NCI-H2107 treated with DMSO at 0.1 percent for 48 hours (cell line): ENCODE measurements at regions not wholly inside any gene's neighbourhood (a gene's known extent, or its start where the extent isn't known, plus 50 kb on each side); places are given as distances from the start of the nearest gene placed in this dataset.
A peak's percentile ranks its signal among the peaks of the same experiment; 100 is the strongest.
"Not testable (repeated sequence)": the region's sequence is repeated elsewhere in the genome, so short reads cannot be mapped to it uniquely, and the experiment has no call there.

Experiments used
- DNase-seq: peaks from one replicate; lab custom pipeline; 2025; ENCODE audit not compliant: unreplicated experiment; lab: John Stamatoyannopoulos, UW

DNA sequence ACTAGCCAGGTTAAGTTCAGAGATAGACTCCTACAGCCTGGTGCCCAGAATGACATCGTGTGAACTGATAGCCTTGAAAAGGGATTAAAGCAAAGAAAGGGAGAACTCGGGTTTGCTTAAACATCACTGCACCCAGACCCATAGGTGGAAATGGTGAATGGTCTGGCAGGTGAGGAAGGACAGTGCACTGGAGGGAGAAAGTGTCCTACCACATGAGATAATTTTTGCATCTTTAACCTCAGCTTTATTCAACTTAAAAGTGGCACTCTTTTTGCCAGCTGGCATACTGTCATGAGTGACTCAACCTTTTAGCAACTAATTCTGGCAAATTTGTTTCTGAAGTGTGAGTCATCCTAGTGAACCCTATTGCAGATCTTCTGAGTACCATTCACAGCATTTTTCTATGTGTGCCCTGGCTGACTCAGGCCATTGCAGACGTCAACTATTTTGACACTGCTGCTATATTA lies 53.0 kb upstream of the DAPP1 start:
- DNase-seq = no peak

DNA sequence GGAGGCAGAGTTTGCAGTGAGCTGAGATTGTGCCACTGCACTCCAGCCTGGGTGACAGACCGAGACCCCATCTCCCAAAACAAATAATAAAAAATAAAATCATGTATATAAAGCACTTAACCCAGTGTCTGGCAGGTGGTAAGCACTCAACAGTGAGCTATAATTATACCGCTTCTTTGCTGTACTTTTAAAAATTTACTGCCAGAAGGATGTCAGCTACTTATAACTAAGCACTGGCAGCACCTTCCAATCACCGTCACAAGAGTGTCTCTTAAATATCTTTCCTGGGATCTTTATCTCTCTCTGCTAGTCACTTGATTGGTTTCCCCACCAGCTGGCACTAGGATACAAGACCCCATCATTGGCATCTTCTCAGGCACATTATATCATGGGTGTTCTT lies 53.9 kb upstream of the DAPP1 start:
- DNase-seq = peak; percentile 7

- no peak for DNase-seq
Measured at GRCh38 chr4:99759988-99760387, 56.6 kb upstream of the DAPP1 start.

- no peak for DNase-seq
Measured at GRCh38 chr4:99759346-99759984, 57.2 kb upstream of the DAPP1 start.

DNA sequence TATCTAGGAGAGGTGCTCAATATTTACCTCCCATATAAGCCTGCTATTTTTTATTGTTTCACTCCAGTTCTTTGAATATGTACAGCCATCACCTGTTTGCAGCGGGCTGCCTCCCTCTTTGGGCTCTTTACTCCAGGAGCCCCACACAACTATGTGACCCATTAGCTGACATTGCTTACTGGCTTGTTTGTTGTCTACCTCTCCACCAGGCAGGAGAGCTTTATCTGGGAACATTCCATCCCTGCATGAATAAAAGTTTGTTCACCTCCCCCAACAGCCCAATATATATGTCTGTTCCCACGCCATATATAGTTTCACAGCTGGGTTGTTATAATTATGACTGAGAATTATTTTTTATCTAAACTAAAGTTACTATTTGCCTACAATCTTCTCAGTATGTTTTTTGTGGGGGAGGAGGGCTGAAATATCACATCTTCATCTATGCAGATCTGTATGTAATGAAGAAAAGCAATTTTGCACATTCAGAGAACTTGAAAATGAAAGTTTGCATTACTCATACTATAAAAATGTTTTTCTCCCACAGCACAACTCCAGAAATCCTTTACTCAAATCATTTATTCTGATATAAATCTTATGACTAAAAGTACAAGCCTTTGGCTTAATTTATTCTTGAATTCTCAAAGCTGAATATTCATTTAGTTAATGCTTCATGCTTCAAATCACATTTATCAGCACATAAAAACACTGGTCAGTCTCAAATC lies 61.2 kb upstream of the DAPP1 start:
- peak; percentile 74 for DNase-seq

DNA sequence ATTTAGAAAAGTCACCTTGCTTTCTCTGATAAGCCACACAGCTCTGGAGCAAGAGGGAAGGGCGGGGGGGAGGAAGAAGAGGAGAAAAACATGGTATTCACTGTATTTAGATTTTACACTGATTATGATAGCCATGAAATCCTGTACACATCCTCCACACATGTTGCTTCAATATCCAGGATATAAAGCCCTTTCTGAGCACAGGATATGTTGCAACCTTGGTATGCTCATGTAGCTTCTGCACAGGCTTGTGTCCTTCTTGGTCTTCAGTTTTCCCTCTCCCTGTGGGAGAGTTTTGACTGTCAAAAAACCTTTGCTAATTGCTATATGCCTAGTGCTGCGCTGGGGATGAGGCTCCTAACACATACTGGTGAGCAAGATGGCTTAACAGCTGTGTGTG lies 61.9 kb upstream of the DAPP1 start:
- DNase-seq = no peak

GRCh38 chr4:99753931-99754330 lies 62.7 kb upstream of the DAPP1 start:
- peak; percentile 35 for DNase-seq

GRCh38 chr4:99749445-99750391 lies 66.9 kb upstream of the DAPP1 start:
- peak; percentile 34 for DNase-seq

- no peak for DNase-seq
Measured at GRCh38 chr4:99746443-99746842, 70.2 kb upstream of the DAPP1 start.

DNA sequence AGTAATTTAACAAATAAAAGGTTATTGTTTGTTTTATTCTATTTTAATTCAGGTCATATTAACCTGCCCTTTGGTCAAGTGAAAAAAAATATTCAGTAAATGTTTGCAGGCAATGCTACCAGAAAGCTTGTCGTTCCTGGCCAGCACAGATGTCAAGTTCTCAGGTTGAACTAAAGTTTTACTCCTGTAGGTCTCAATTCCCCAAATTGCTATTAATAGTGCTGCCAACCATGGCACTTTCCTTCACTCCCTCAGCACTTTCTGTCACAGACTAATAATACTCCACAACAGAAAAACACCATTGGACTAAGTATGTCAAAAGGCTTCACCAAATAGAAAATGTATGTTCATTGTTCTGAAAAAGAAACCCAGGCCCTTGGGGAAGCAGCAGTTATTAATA lies 79.2 kb upstream of the C4orf54 start:
- no peak for DNase-seq

GRCh38 chr4:99735822-99736221 lies 78.2 kb upstream of the C4orf54 start:
- no peak for DNase-seq

DNA sequence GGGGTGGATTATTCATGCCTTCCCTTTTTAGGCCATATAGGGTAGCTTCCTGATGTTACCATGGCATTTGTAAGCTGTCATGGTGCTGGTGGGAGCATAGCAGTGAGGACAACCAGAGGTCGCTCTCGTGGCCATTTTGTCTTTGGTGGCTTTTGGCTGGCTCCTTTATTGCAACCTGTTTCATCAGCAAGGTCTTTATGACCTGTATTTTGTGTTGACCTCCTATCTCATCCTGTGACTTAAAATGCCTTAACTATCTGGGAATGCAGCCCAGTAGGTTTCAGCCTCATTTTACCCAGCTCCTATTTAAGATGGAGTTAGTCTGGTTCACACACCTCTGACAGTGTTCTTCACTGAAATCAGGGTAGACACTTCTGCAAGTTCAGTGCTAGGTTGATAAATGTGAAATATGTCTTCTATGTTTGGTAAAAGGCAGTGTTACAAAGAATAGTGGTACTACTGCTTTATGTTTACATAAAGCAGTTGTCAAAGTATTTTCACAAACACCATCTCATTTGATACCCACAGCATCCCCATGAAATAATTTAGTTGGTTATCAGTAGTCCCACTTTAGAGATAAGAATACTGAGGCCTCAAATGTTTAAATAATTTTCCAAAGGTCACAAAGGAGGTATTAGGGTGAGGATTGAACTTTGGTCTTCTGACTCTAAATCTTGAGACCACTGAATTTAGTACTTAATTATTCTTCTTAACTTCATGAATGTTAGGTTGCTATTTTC lies 77.1 kb upstream of the C4orf54 start:
- DNase-seq = no peak

- DNase-seq = not testable (repeated sequence)
Measured at GRCh38 chr4:99733455-99733854, 75.8 kb upstream of the C4orf54 start.

DNA sequence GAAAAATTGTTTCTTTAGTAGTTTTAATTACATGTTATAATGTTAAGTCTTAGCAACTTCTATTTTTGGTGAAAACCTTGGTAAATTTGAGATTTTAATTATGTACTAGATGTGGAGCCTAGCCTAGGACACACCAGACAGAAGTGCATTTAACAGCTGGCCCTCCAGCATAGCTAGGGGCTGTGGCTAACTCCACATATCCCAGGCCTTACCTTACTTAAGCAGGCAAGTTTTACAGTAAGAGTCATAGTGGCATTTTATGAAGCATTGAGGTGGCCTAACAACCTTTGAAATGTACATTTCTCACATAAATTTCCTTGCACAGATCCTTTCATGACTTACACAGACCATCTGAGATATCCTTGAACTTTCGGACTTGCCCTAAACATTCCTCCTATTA lies 71.6 kb upstream of the C4orf54 start:
- DNase-seq = no peak

DNA sequence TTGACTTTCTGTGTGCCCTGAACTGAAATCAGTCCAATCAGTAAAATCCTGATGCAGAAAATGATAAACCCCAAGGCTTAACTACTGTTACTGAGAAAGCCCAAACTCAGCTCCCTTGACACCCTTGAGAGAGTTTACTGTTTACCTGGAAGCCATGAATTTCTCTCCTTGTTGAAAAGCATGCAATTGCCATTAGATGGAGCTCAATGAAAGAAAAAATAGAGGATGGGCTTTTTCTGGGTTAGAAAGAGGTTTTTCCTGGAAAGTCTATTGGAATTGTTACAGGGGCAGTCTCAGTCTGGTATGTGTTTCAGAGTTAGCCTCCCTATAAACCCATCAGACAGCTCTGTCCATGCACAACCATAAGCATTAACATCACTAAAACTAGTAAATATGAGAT lies 66.4 kb upstream of the C4orf54 start:
- DNase-seq = peak; percentile 3

DNA sequence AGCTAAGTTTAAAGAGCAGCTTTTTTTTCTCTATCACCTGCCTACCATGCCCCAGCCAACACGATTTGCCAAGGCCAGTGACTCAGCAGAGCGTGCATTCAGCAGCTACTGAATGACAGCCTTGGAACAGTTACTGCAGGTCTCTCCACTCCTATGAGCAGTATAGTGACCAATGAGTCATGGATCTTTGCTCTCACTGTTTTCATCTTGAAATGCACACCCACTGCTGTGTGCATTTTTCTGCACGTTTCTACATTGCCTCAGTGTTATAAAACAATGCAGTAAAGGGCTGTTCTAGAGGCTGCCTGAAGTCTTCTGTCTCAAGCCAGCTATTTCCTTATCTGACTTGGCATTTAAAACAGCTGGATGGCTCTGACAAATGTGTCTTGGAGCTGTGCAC lies 66.0 kb upstream of the C4orf54 start:
- peak; percentile 22 for DNase-seq

GRCh38 chr4:99722725-99723124 lies 65.1 kb upstream of the C4orf54 start:
- no peak for DNase-seq

DNA sequence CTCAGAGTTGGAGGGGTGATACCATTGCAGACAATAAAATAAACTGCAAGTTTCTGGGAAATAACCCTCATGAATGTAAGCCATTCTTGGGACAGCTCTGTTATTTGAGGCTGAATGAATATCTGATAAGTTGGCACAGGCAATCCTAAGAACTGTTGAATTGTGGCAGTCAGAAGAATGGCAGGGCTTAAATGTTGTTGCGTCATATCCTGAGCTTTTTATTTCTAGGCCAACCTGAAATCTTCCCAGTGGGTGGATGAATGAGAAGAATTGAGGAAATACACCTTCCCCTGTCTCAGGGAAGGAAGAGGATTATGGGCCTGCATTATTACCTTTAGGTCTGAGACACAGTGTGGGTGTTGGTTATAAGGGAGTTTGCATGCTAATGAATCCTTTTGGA lies 64.4 kb upstream of the C4orf54 start:
- no peak for DNase-seq

- DNase-seq = no peak
Measured at GRCh38 chr4:99720206-99720605, 62.6 kb upstream of the C4orf54 start.

GRCh38 chr4:99716996-99717395 lies 59.4 kb upstream of the C4orf54 start:
- no peak for DNase-seq

DNA sequence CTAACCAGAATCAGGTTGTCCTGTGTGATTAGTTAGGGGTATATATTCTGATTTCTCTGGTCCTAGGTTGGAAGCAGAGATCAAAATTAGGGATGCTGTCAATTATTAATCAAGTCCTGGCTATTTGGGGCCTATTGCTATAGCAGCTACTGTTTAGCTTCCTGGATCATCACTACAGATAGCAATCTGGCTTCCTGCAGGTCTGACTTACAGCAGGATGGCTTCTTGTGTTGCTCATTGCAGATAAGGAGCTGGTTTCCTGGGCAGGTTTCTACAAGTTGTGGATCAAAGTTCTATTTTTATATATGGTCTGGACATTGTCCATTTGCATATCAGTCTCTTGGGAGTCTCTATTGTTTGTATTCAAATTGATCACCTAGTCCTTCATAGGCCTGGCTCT lies 57.7 kb upstream of the C4orf54 start:
- no peak for DNase-seq
